ENCODE measurements at regions not wholly inside any gene's neighbourhood (a gene's known extent, or its start where the extent isn't known, plus 50 kb on each side); places are given as distances from the start of the nearest gene placed in this dataset.

GRCh38 chr18:71844814-71845213 is 699.3 kb downstream of the CBLN2 start:
- no peak for DNase-seq (ENCODE audit: low read depth in 1 of 2, low spot score in 2 of 2)
- H3K36me3 ChIP-seq = no peaks in the 10 kb centered on the region
- 0 out of 2 replicates have a peak, but pooled peaks cover 8% of the 10 kb centered on the region for H3K9me3 ChIP-seq (replicated peaks)
- H3K4me1 ChIP-seq (replicated peaks) = no peaks in the 10 kb centered on the region
- H3K4me3 ChIP-seq = no peak overlapping the region
- no peaks in the 10 kb centered on the region for H3K27me3 ChIP-seq (replicated peaks)
- no peak overlapping the region for H3K27ac ChIP-seq

GRCh38 chr18:71842666-71843065 is 701.5 kb downstream of the CBLN2 start:
- Histone ChIP-seq H3K4me3 (no peak overlapping the region), H3K27me3 (replicated peaks) (no peaks in the 10 kb centered on the region), H3K9me3 (replicated peaks) (0 out of 2 replicates have a peak, but pooled peaks cover 5% of the 10 kb centered on the region), H3K27ac (no peak overlapping the region), H3K4me1 (replicated peaks) (no peaks in the 10 kb centered on the region), H3K36me3 (no peaks in the 10 kb centered on the region)
- no peak for DNase-seq (ENCODE audit: low read depth in 1 of 2, low spot score in 2 of 2)

- H3K27me3 ChIP-seq (replicated peaks) = no peaks in the 10 kb centered on the region
- no peak overlapping the region for H3K4me3 ChIP-seq
- no peaks in the 10 kb centered on the region for H3K36me3 ChIP-seq
- H3K4me1 ChIP-seq (replicated peaks) = no peaks in the 10 kb centered on the region
- no peak overlapping the region for H3K27ac ChIP-seq
- no peaks in the 10 kb centered on the region for H3K9me3 ChIP-seq (replicated peaks)
- no peak for DNase-seq (ENCODE audit: low read depth in 1 of 2, low spot score in 2 of 2)
Measured at GRCh38 chr18:71837547-71837946, 706.6 kb downstream of the CBLN2 start.

- no peaks in the 10 kb centered on the region for H3K36me3 ChIP-seq
- no peaks in the 10 kb centered on the region for H3K27me3 ChIP-seq (replicated peaks)
- DNase-seq (ENCODE audit: low read depth in 1 of 2, low spot score in 2 of 2) = no peak
- no peaks in the 10 kb centered on the region for H3K9me3 ChIP-seq (replicated peaks)
- no peak overlapping the region for H3K27ac ChIP-seq
- no peak overlapping the region for H3K4me3 ChIP-seq
- H3K4me1 ChIP-seq (replicated peaks) = no peaks in the 10 kb centered on the region
Measured at GRCh38 chr18:71832946-71833617, 711.1 kb downstream of the CBLN2 start.

- no peaks in the 10 kb centered on the region for H3K9me3 ChIP-seq (replicated peaks)
- no peaks in the 10 kb centered on the region for H3K4me1 ChIP-seq (replicated peaks)
- no peaks in the 10 kb centered on the region for H3K27me3 ChIP-seq (replicated peaks)
- DNase-seq (ENCODE audit: low read depth in 1 of 2, low spot score in 2 of 2) = peak in 1 of 2 experiments; percentile 4
- no peak overlapping the region for H3K4me3 ChIP-seq
- H3K36me3 ChIP-seq = no peaks in the 10 kb centered on the region
- no peak overlapping the region for H3K27ac ChIP-seq
Measured at GRCh38 chr18:71831039-71831438, 713.1 kb downstream of the CBLN2 start.

- Histone ChIP-seq H3K36me3 (no peaks in the 10 kb centered on the region), H3K27me3 (replicated peaks) (no peaks in the 10 kb centered on the region), H3K4me1 (replicated peaks) (no peaks in the 10 kb centered on the region), H3K9me3 (replicated peaks) (no peaks in the 10 kb centered on the region), H3K27ac (no peak overlapping the region), H3K4me3 (no peak overlapping the region)
- no peak for DNase-seq (ENCODE audit: low read depth in 1 of 2, low spot score in 2 of 2)
Measured at GRCh38 chr18:71827301-71827700, 716.8 kb downstream of the CBLN2 start.

GRCh38 chr18:71815305-71815704 is 728.8 kb downstream of the CBLN2 start:
- Histone ChIP-seq H3K9me3 (replicated peaks) (no peaks in the 10 kb centered on the region), H3K4me3 (no peak overlapping the region), H3K36me3 (no peaks in the 10 kb centered on the region), H3K4me1 (replicated peaks) (no peaks in the 10 kb centered on the region), H3K27me3 (replicated peaks) (no peaks in the 10 kb centered on the region), H3K27ac (no peak overlapping the region)
- DNase-seq (ENCODE audit: low read depth in 1 of 2, low spot score in 2 of 2) = no peak

- Histone ChIP-seq H3K9me3 (replicated peaks) (no peaks in the 10 kb centered on the region), H3K27ac (peak overlapping the region; percentile 90), H3K4me1 (replicated peaks) (peaks cover 20% of the 10 kb centered on the region), H3K4me3 (no peak overlapping the region), H3K27me3 (replicated peaks) (no peaks in the 10 kb centered on the region), H3K36me3 (no peaks in the 10 kb centered on the region)
- no peak for DNase-seq (ENCODE audit: low read depth in 1 of 2, low spot score in 2 of 2)
Measured at GRCh38 chr18:71809711-71810110, 734.4 kb downstream of the CBLN2 start.

- Histone ChIP-seq H3K36me3 (no peaks in the 10 kb centered on the region), H3K4me1 (replicated peaks) (peaks cover 20% of the 10 kb centered on the region), H3K4me3 (no peak overlapping the region), H3K27ac (peak overlapping the region; percentile 90), H3K27me3 (replicated peaks) (no peaks in the 10 kb centered on the region), H3K9me3 (replicated peaks) (no peaks in the 10 kb centered on the region)
- peak; percentile 71 to 85 for DNase-seq (ENCODE audit: low read depth in 1 of 2, low spot score in 2 of 2)
Measured at GRCh38 chr18:71808616-71809015, 735.5 kb downstream of the CBLN2 start.

GRCh38 chr18:71807586-71807985 is 736.6 kb downstream of the CBLN2 start:
- Histone ChIP-seq H3K4me1 (replicated peaks) (peaks cover 20% of the 10 kb centered on the region), H3K36me3 (no peaks in the 10 kb centered on the region), H3K27me3 (replicated peaks) (no peaks in the 10 kb centered on the region), H3K27ac (peak overlapping the region; percentile 90), H3K9me3 (replicated peaks) (no peaks in the 10 kb centered on the region), H3K4me3 (no peak overlapping the region)
- DNase-seq (ENCODE audit: low read depth in 1 of 2, low spot score in 2 of 2) = peak in 1 of 2 experiments; percentile 33

GRCh38 chr18:71798986-71799673 is 745.0 kb downstream of the CBLN2 start:
- Histone ChIP-seq H3K4me3 (no peak overlapping the region), H3K36me3 (no peaks in the 10 kb centered on the region), H3K27ac (peak overlapping the region; percentile 55), H3K9me3 (replicated peaks) (no peaks in the 10 kb centered on the region), H3K27me3 (replicated peaks) (no peaks in the 10 kb centered on the region), H3K4me1 (replicated peaks) (peaks cover 21% of the 10 kb centered on the region)
- DNase-seq (ENCODE audit: low read depth in 1 of 2, low spot score in 2 of 2) = peak in 1 of 2 experiments; percentile 45

GRCh38 chr18:71797554-71797953 is 746.6 kb downstream of the CBLN2 start:
- Histone ChIP-seq H3K9me3 (replicated peaks) (no peaks in the 10 kb centered on the region), H3K27me3 (replicated peaks) (no peaks in the 10 kb centered on the region), H3K27ac (no peak overlapping the region), H3K4me1 (replicated peaks) (peaks cover 21% of the 10 kb centered on the region), H3K36me3 (no peaks in the 10 kb centered on the region), H3K4me3 (no peak overlapping the region)
- peak in 1 of 2 experiments; percentile 56 for DNase-seq (ENCODE audit: low read depth in 1 of 2, low spot score in 2 of 2)

- Histone ChIP-seq H3K36me3 (no peaks in the 10 kb centered on the region), H3K4me1 (replicated peaks) (no peaks in the 10 kb centered on the region), H3K27me3 (replicated peaks) (no peaks in the 10 kb centered on the region), H3K4me3 (no peak overlapping the region), H3K9me3 (replicated peaks) (no peaks in the 10 kb centered on the region), H3K27ac (no peak overlapping the region)
- DNase-seq (ENCODE audit: low read depth in 1 of 2, low spot score in 2 of 2) = no peak
Measured at GRCh38 chr18:71784777-71785176, 759.4 kb downstream of the CBLN2 start.

GRCh38 chr18:71760541-71760940 is 783.6 kb downstream of the CBLN2 start:
- DNase-seq (ENCODE audit: low read depth in 1 of 2, low spot score in 2 of 2) = no peak
- no peaks in the 10 kb centered on the region for H3K36me3 ChIP-seq
- H3K9me3 ChIP-seq (replicated peaks) = no peaks in the 10 kb centered on the region
- no peak overlapping the region for H3K4me3 ChIP-seq
- H3K27ac ChIP-seq = no peak overlapping the region
- no peaks in the 10 kb centered on the region for H3K4me1 ChIP-seq (replicated peaks)
- no peaks in the 10 kb centered on the region for H3K27me3 ChIP-seq (replicated peaks)
